Omental fat pad (tissue), 3 donors: ENCODE measurements at regions not wholly inside any gene's neighbourhood (a gene's known extent, or its start where the extent isn't known, plus 50 kb on each side); places are given as distances from the start of the nearest gene placed in this dataset.

Experiments
- ATAC-seq: fragments of 150-250 bp; one replicate; pipeline ENCODE4 v1.9.1; 2016; ENCODE audit warnings: mild to moderate bottlenecking, moderate library complexity; ENCODE audit not compliant: low FRiP score
- DNase-seq: peaks from one replicate; pipeline ENCODE4 v3.0.0-alpha.2; 2019; ENCODE audit warnings: low spot score
- CTCF ChIP-seq, 3 donors: fragments of 450-650 bp; IDR thresholded peaks; one replicate each; pipeline ENCODE4 v1.5.1; 2016 to 2017; ENCODE audit warnings: antibody characterized with exemption in 3 of 3, mild to moderate bottlenecking in 3 of 3, moderate library complexity in 2 of 3

GRCh38 chr7:68267486-68267885 is 1270.9 kb downstream of the TYW1 start:
- ATAC-seq = no peak
- no peak for TF ChIP-seq CTCF (IDR thresholded peaks at IDR 0.05)
- DNase-seq = no peak

GRCh38 chr7:68269405-68269804 is 1272.8 kb downstream of the TYW1 start:
- ATAC-seq (peak; percentile 87), DNase-seq (no peak)
- TF ChIP-seq CTCF (IDR thresholded peaks at IDR 0.05) = no peak

GRCh38 chr7:68272507-68272906 is 1275.9 kb downstream of the TYW1 start:
- ATAC-seq = no peak
- no peak for TF ChIP-seq CTCF (IDR thresholded peaks at IDR 0.05)
- DNase-seq = no peak

GRCh38 chr7:68276725-68277124 is 1280.1 kb downstream of the TYW1 start:
- TF ChIP-seq CTCF (IDR thresholded peaks at IDR 0.05) = no peak
- DNase-seq (no peak), ATAC-seq (no peak)

GRCh38 chr7:68279827-68280400 is 1283.3 kb downstream of the TYW1 start:
- no peak for TF ChIP-seq CTCF (IDR thresholded peaks at IDR 0.05)
- DNase-seq (no peak), ATAC-seq (no peak)

- no peak for ATAC-seq
- TF ChIP-seq CTCF (IDR thresholded peaks at IDR 0.05) = no peak
- no peak for DNase-seq
Measured at GRCh38 chr7:68280931-68281330, 1284.3 kb downstream of the TYW1 start.

- DNase-seq = no peak
- no peak for TF ChIP-seq CTCF (IDR thresholded peaks at IDR 0.05)
- no peak for ATAC-seq
Measured at GRCh38 chr7:68288144-68288593, 1291.5 kb downstream of the TYW1 start.
